Suprapubic skin (tissue), 4 donors: ENCODE measurements at regions not wholly inside any gene's neighbourhood (a gene's known extent, or its start where the extent isn't known, plus 50 kb on each side); places are given as distances from the start of the nearest gene placed in this dataset.

ENCODE experiments used
- EP300 ChIP-seq: sonication (generic); formaldehyde crosslinking; IDR thresholded peaks from one replicate; pipeline ENCODE4 v1.6.1; 2017; ENCODE audit warnings: antibody characterized with exemption
- POLR2A ChIP-seq, 2 donors: fragments of 450-650 bp; IDR thresholded peaks; one replicate each; pipeline ENCODE4 v1.6.1; 2017; ENCODE audit warnings: antibody characterized with exemption in 2 of 2, mild to moderate bottlenecking in 2 of 2, moderate library complexity in 2 of 2
- POLR2AphosphoS5 ChIP-seq, 3 donors: sonication (generic); formaldehyde crosslinking; IDR thresholded peaks; one replicate each; pipeline ENCODE4 v1.6.1; 2017; ENCODE audit warnings: antibody characterized with exemption in 3 of 3
- TF ChIP-seq, protein P1 (sequence below), 2 donors: fragments of 200-600 bp in 1 of 2; fragments of 450-650 bp in 1 of 2; sonication (generic) in 1 of 2; IDR thresholded peaks; one replicate each; pipeline ENCODE4 v1.5.1; 2016 to 2019; ENCODE audit warnings: antibody characterized with exemption in 2 of 2, mild to moderate bottlenecking in 1 of 2, moderate library complexity in 1 of 2

DNA sequence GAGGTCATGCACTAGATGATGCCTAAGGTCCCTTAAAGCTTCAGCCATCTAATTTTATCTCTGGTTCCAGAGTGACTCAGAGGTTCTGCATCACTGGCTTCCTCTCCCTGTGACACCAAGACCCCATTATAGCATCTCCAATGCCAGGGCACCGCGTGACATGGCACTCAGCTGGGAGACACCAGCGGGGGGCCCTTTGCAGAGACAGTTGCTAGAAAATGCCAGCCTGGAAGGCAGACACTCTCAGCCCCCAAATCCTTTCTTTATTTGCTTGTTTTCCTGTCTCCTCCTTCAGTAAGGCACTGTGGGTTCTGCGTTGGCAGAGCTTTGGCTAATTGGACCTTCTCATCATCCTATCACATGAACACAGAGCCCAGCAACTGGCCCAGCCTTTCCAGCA is 123.5 kb upstream of the VRK1 start:
- TF ChIP-seq, protein P1, sequence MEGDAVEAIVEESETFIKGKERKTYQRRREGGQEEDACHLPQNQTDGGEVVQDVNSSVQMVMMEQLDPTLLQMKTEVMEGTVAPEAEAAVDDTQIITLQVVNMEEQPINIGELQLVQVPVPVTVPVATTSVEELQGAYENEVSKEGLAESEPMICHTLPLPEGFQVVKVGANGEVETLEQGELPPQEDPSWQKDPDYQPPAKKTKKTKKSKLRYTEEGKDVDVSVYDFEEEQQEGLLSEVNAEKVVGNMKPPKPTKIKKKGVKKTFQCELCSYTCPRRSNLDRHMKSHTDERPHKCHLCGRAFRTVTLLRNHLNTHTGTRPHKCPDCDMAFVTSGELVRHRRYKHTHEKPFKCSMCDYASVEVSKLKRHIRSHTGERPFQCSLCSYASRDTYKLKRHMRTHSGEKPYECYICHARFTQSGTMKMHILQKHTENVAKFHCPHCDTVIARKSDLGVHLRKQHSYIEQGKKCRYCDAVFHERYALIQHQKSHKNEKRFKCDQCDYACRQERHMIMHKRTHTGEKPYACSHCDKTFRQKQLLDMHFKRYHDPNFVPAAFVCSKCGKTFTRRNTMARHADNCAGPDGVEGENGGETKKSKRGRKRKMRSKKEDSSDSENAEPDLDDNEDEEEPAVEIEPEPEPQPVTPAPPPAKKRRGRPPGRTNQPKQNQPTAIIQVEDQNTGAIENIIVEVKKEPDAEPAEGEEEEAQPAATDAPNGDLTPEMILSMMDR (IDR thresholded peaks at IDR 0.05): no peak
- no peak for TF ChIP-seq POLR2A (IDR thresholded peaks at IDR 0.05)
- TF ChIP-seq POLR2AphosphoS5 (IDR thresholded peaks at IDR 0.05): no peak
- TF ChIP-seq EP300: no peak
